ENCODE measurements at regions not wholly inside any gene's neighbourhood (a gene's known extent, or its start where the extent isn't known, plus 50 kb on each side); places are given as distances from the start of the nearest gene placed in this dataset.
"Not testable (repeated sequence)": the region's sequence is repeated elsewhere in the genome, so short reads cannot be mapped to it uniquely, and the experiment has no call there.

DNA sequence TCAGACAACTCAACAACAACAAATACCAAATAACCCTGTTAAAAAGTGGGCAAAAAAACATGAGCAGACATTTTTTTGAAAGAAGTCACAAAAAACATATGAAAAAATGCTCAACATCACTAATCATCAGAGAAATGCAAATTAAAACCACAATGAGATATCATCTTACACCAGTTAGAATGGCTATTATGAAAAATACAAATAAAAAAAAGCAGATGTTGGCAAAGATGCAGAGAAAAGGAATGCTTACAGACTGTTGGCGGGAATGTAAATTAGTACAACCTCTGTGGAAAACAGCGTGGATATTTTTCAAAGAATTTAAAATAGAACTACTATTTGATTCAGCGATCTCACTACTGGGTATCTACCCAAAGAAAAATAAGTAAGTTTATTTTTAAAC, 114.0 kb downstream of the SLC38A4 start:
- no peak for DNase-seq

- DNase-seq = no peak
These were observed 115.6 kb downstream of the SLC38A4 start for GRCh38 chr12:46710125-46710743.

- no peak for DNase-seq
These were observed 123.0 kb downstream of the SLC38A4 start for GRCh38 chr12:46702581-46703344.

GRCh38 chr12:46701356-46701755, 124.4 kb downstream of the SLC38A4 start:
- DNase-seq = no peak

DNA sequence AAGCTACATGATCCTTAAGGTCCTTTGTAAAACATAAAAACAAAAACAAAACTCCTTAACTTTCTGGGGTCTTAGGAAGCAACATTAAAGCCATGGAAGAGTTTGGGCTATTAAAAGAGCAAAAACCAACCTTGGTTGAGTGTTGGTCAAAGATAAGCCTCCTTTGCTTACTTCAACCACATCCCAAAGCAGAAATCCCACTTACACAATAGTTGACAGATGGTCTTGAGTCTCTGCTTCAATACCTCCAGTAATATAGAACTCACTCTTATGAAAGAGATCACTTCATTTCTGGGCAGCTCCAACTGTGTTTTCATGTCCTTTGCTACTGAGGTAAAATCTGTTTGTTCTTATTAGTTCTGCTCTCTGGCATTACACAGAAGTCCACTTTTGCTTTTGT, 125.8 kb downstream of the SLC38A4 start:
- DNase-seq = no peak

DNA sequence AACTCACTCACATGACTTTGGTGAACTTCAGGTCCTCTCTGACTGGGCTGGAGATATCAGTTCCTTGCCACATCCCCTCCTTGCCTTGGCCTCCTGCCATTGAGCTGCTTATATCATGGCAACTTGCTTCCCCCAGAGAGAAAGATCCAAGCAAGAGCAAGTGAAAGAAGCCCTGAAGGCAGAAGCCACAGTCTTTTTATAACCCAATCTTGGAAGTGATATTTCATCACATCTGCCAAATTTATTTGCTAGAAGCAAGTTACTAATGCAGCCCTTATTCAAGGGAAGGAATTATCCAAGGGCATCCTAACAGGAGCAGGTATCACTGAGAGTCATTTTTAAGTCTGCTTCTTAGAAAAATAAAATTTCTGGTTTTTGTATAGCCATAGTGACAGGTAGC, 127.8 kb downstream of the SLC38A4 start:
- no peak for DNase-seq

- DNase-seq = no peak
These were observed 132.3 kb downstream of the SLC38A4 start for GRCh38 chr12:46693518-46693917.

DNA sequence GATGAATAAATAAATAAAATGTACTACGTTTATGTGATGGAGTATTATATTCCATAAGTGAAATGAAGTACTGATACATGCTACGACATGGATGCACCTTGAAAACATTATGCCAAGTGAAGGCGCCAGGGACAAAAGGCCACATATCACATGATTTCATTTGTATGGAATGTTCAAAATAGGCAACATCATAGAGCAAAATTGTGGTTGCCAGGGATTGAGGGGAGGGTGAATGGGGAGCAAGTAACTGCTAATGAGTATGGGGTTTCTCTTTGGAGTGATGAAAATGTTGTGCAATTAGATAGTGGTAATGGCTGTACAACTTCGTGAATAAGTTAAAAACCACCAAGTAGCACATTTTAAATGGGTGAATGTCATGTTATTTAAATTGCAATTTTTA, 132.8 kb downstream of the SLC38A4 start:
- no peak for DNase-seq

DNA sequence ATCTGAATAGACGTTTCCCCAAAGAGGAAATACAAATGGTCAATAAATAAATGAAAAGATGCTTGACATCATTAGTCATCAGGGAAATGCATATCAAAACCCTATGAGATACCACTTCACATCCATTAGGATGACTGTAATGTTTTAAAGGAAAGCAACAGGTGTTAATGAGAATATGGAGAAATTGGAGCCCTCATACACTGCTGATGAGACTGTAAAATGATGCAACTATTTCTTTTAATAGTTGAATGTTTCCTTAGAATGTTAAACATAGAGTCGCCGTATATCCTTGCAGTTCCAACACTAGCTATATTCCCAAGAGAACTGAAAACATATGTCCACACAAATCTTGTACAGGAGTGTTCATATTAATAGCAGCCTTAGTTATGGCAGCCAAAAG, 133.2 kb downstream of the SLC38A4 start:
- DNase-seq = no peak

- no peak for DNase-seq
These were observed 139.4 kb downstream of the SLC38A4 start for GRCh38 chr12:46686267-46686942.

GRCh38 chr12:46684243-46684642, 141.6 kb downstream of the SLC38A4 start:
- DNase-seq = not testable (repeated sequence)

- DNase-seq = no peak
These were observed 143.6 kb downstream of the SLC38A4 start for GRCh38 chr12:46682148-46682547.

- DNase-seq = no peak
These were observed 145.3 kb downstream of the SLC38A4 start for GRCh38 chr12:46680506-46680905.

DNA sequence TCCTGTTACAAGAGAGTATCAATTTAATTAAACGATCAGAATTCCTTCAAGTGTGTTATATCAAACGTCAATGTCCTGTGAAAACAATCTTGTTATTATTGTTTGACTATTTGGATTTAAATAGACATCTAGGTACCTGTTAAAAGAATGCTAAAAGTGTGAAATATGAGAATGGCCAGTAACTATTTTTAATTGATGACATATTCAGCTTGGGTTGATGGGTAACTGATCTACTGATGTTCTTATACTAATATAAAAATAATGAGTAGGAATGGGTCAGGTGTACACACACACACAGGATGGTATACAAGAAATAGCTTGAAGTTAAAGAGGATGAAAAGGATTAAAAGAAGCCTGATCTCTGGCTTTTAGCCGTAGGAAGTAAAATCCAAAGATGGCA, 146.0 kb downstream of the SLC38A4 start:
- DNase-seq = no peak

GRCh38 chr12:46678426-46678825, 147.4 kb downstream of the SLC38A4 start:
- no peak for DNase-seq

GRCh38 chr12:46677749-46678148, 148.0 kb downstream of the SLC38A4 start:
- DNase-seq = no peak

GRCh38 chr12:46676797-46677520, 148.8 kb downstream of the SLC38A4 start:
- DNase-seq = no peak

- no peak for DNase-seq
These were observed 149.4 kb downstream of the SLC38A4 start for GRCh38 chr12:46676396-46676795.

DNA sequence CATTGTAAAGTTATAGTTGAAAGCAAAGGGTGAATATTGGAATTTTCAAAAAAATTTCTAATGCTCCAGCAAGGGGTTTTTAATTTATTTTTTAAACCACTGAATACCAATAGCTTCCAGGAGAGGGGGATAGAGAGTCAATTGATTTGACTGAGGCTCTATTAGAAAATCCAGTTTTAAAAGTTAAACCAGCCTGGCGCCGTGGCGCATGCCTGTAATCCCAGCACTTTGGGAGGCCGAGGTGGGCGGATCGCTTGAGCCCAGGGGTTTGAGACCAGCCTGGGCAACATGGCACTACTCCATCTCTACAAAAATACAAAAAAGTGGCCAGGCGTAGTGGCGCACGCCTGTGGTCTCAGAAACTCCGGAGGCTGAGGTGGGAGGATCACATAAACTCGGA, 150.1 kb downstream of the SLC38A4 start:
- no peak for DNase-seq

DNA sequence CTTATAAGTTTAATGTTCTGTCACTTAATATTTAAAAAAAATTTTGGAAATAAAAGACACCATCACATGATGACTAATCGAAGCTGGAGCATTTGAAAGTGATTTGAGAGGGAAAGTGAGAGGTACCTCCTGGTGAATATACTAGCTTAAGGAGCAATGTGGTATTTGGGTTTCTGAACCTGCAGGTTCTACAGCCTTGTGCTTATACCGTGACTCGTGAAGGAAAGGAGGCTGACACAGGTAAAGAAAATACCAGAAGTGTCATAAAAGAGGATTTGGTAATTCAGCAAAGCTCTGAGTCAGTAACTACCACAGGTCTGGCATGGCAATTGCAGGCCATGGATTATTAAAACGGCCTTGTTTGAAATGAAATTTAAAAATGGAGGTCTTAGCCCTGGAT, 151.0 kb downstream of the SLC38A4 start:
- DNase-seq = no peak

DNA sequence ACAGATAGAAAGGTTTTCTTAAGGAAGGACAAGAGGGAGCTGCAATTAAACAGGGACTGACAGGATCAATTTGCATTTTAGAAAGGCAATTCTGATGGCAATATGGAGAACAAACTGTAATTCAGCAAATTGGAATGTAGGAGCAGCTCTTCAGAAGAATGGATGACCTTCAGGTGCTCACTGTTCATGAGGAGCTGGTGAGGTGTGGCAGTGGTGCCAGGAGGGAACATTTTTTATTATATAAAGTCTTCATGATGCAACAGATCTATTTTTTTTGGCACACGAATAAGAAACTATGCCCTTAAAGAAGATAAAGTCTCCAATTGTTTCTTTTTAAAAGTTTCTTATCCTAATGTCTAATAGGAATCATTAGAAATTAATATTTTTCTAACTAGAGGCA, 151.7 kb downstream of the SLC38A4 start:
- DNase-seq = no peak

DNA sequence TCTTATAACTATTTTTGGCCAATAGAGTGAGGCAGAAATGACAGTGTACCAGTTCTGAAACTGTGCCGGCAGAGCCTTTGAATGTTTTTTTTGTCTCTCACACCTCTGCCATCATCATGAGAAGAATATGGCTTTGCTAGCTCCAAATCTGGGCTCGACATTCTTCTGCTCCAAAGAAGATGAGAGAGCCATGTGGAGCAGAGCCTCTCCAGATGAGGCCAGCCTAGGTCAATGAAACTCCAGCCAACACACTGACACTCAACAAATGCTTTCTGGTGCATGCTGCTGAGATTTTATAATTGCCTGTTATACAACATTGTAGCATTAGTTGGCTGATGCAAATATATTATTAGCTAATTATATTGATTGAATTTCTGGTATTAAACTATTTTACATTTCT, 154.7 kb downstream of the SLC38A4 start:
- DNase-seq = no peak

DNA sequence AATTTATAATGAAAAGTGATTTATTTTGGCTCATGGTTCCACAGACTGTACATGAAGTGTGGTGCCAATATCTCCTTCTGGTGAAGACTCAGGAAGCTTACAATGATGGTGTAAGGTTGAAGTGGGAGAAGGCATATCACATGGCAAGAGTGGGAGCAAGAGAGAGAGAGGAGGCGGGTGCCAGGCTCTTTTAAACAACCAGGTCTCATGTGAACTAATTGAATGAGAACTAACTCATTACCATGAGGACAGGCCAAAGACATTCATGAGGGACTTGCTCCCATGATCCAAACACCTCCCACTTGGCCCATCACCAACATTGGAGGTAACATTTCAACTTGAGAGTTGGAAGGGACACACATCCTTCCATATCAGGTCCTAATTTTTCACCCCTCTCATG, 155.2 kb downstream of the SLC38A4 start:
- no peak for DNase-seq

GRCh38 chr12:46669720-46670119, 156.1 kb downstream of the SLC38A4 start:
- no peak for DNase-seq
